ENCODE measurements at regions not wholly inside any gene's neighbourhood (a gene's known extent, or its start where the extent isn't known, plus 50 kb on each side); places are given as distances from the start of the nearest gene placed in this dataset.

- H3K4me3 ChIP-seq: no peak overlapping the region
- H3K27ac ChIP-seq: no peak overlapping the region
- TF ChIP-seq EZH2phosphoT487 (IDR thresholded peaks at IDR 0.05; ENCODE audit: low read depth, severe bottlenecking, unreplicated experiment) (no peak), EZH2 (IDR thresholded peaks at IDR 0.05; ENCODE audit: borderline replicate concordance) (no peak)
- TF ChIP-seq, protein P1, sequence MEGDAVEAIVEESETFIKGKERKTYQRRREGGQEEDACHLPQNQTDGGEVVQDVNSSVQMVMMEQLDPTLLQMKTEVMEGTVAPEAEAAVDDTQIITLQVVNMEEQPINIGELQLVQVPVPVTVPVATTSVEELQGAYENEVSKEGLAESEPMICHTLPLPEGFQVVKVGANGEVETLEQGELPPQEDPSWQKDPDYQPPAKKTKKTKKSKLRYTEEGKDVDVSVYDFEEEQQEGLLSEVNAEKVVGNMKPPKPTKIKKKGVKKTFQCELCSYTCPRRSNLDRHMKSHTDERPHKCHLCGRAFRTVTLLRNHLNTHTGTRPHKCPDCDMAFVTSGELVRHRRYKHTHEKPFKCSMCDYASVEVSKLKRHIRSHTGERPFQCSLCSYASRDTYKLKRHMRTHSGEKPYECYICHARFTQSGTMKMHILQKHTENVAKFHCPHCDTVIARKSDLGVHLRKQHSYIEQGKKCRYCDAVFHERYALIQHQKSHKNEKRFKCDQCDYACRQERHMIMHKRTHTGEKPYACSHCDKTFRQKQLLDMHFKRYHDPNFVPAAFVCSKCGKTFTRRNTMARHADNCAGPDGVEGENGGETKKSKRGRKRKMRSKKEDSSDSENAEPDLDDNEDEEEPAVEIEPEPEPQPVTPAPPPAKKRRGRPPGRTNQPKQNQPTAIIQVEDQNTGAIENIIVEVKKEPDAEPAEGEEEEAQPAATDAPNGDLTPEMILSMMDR (IDR thresholded peaks at IDR 0.05; ENCODE audit: poor library complexity): no peak
- no peaks in the 10 kb centered on the region for H4K20me1 ChIP-seq (ENCODE audit: insufficient read depth, poor library complexity, severe bottlenecking)
- no peaks in the 10 kb centered on the region for H3K27me3 ChIP-seq
- H3K4me2 ChIP-seq: no peak overlapping the region
- no peak for DNase-seq (ENCODE audit: low spot score)
- no peaks in the 10 kb centered on the region for H3K4me1 ChIP-seq (ENCODE audit: insufficient read depth)
- no peaks in the 10 kb centered on the region for H3K9me2 ChIP-seq (replicated peaks; ENCODE audit: insufficient read depth)
- 91% methylated on average over 2 of the region's 2 CpGs for WGBS (ENCODE audit: low lambda C conversion rate, missing lambda C conversion rate)
- no peaks in the 10 kb centered on the region for H3K36me3 ChIP-seq (replicated peaks; ENCODE audit: insufficient read depth, low read depth)
- H3K79me2 ChIP-seq: no peaks in the 10 kb centered on the region
- no peaks in the 10 kb centered on the region for H3K9me3 ChIP-seq (ENCODE audit: low read depth)
- no peak overlapping the region for H2AFZ ChIP-seq
These were observed 133.8 kb downstream of the TMEM38B start for GRCh38 chr9:105828171-105828570.

DNA sequence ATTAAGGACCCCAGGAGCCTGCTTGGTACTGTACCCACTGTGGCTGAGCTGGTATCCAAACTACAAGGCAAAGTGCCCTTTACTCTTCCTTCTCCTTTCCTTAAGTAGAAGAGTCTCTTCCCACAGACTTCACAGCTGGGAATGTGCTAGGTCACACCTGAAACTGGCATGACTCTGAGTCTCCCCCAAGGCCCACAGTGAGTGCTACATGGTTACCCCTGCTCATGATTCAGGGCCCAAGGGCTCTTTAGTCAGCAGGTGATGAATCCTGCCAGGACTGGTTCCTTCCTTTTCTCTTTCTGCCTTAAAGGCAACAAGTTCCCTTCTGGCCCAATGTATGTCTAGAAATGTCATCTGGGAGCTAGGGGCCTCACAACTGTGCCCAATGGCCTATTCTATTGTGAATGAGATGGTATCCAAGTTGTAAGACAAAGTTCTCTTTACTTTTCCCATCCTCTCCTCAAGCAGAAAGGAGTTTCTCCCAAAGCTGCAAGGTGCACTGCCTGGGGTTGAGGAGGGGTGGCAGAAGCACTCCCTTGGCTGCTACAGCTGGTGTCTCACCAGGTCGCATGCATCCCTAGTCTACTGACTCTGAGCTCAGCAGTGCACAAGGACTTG lies 134.4 kb downstream of the TMEM38B start:
- no peaks in the 10 kb centered on the region for H3K9me2 ChIP-seq (replicated peaks; ENCODE audit: insufficient read depth)
- WGBS (ENCODE audit: low lambda C conversion rate, missing lambda C conversion rate): 78% methylated on average over 1 of the region's 1 CpG
- no peak overlapping the region for H2AFZ ChIP-seq
- no peaks in the 10 kb centered on the region for H3K79me2 ChIP-seq
- H3K9me3 ChIP-seq (ENCODE audit: low read depth): no peaks in the 10 kb centered on the region
- no peak overlapping the region for H3K4me2 ChIP-seq
- no peak for DNase-seq (ENCODE audit: low spot score)
- H4K20me1 ChIP-seq (ENCODE audit: insufficient read depth, poor library complexity, severe bottlenecking): no peaks in the 10 kb centered on the region
- no peaks in the 10 kb centered on the region for H3K4me1 ChIP-seq (ENCODE audit: insufficient read depth)
- H3K36me3 ChIP-seq (replicated peaks; ENCODE audit: insufficient read depth, low read depth): no peaks in the 10 kb centered on the region
- no peaks in the 10 kb centered on the region for H3K27me3 ChIP-seq
- TF ChIP-seq, protein P1 (IDR thresholded peaks at IDR 0.05; ENCODE audit: poor library complexity): no peak
- no peak for TF ChIP-seq EZH2phosphoT487 (IDR thresholded peaks at IDR 0.05; ENCODE audit: low read depth, severe bottlenecking, unreplicated experiment)
- TF ChIP-seq EZH2 (IDR thresholded peaks at IDR 0.05; ENCODE audit: borderline replicate concordance): no peak
- no peak overlapping the region for H3K27ac ChIP-seq
- no peak overlapping the region for H3K4me3 ChIP-seq

DNA sequence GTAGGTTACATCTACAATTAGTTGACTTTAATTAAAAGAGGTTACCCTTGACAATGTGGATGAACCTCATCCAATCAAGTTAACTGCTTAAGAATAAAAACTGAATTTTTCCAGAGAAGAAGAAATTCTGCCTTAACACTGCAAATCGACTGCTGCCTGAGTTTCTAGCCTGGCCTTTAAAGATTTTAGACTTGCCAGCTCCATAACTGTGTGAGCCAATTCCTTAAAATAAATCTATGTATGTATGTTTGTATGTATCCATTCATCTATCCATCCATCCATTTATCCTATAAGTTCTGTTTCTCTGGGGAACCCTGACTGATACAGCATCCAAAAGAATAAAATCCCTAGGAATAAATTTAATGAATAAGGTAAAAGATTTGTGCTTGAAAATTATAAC lies 136.1 kb downstream of the TMEM38B start:
- Histone ChIP-seq H3K4me3 (no peak overlapping the region), H3K27me3 (no peaks in the 10 kb centered on the region), H3K9me3 (ENCODE audit: low read depth) (no peaks in the 10 kb centered on the region), H3K36me3 (replicated peaks; ENCODE audit: insufficient read depth, low read depth) (no peaks in the 10 kb centered on the region), H3K4me1 (ENCODE audit: insufficient read depth) (no peaks in the 10 kb centered on the region), H3K27ac (no peak overlapping the region), H3K9me2 (replicated peaks; ENCODE audit: insufficient read depth) (no peaks in the 10 kb centered on the region), H3K4me2 (no peak overlapping the region), H2AFZ (no peak overlapping the region), H3K79me2 (no peaks in the 10 kb centered on the region), H4K20me1 (ENCODE audit: insufficient read depth, poor library complexity, severe bottlenecking) (no peaks in the 10 kb centered on the region)
- 86% methylated on average over 1 of the region's 1 CpG for WGBS (ENCODE audit: low lambda C conversion rate, missing lambda C conversion rate)
- no peak for DNase-seq (ENCODE audit: low spot score)
- no peak for TF ChIP-seq EZH2phosphoT487 (IDR thresholded peaks at IDR 0.05; ENCODE audit: low read depth, severe bottlenecking, unreplicated experiment)
- no peak for TF ChIP-seq EZH2 (IDR thresholded peaks at IDR 0.05; ENCODE audit: borderline replicate concordance)
- TF ChIP-seq, protein P1 (IDR thresholded peaks at IDR 0.05; ENCODE audit: poor library complexity): no peak

Data from hepatocyte (in vitro differentiated cells).